Endodermal cell (in vitro differentiated cells): ENCODE measurements at regions not wholly inside any gene's neighbourhood (a gene's known extent, or its start where the extent isn't known, plus 50 kb on each side); places are given as distances from the start of the nearest gene placed in this dataset.

Experiments
- DNase-seq: peaks from one replicate; pipeline ENCODE4 v3.0.0-alpha.2; 2017
- H3K27ac ChIP-seq: 2 replicates; pipeline ENCODE4 v1.5.1; 2013; ENCODE audit warnings: mild to moderate bottlenecking, low read depth, low read length, moderate library complexity
- H3K27me3 ChIP-seq: 2 replicates; pipeline ENCODE4 v1.6.1; 2013; ENCODE audit warnings: mild to moderate bottlenecking, low read length, moderate library complexity; ENCODE audit not compliant: insufficient read depth, control insufficient read depth, poor library complexity, severe bottlenecking
- H3K36me3 ChIP-seq: 2 replicates; pipeline ENCODE4 v1.7.0; 2013; ENCODE audit warnings: mild to moderate bottlenecking, low read length, moderate library complexity; ENCODE audit not compliant: control insufficient read depth, insufficient read depth
- H3K4me1 ChIP-seq: one replicate; pipeline ENCODE4 v1.7.0; 2013; ENCODE audit warnings: low read length; ENCODE audit not compliant: control insufficient read depth, insufficient read depth
- H3K4me3 ChIP-seq: 2 replicates; pipeline ENCODE4 v1.5.1; 2013; ENCODE audit warnings: mild to moderate bottlenecking, low read length, moderate library complexity
- H3K9ac ChIP-seq: 2 replicates; pipeline ENCODE4 v1.6.1; 2013; ENCODE audit warnings: mild to moderate bottlenecking, low read length, moderate library complexity; ENCODE audit not compliant: poor library complexity, severe bottlenecking; ENCODE audit errors: extremely low read depth
- H3K9me3 ChIP-seq: 2 replicates; pipeline ENCODE4 v1.6.1; 2013; ENCODE audit warnings: mild to moderate bottlenecking, low read length, moderate library complexity; ENCODE audit not compliant: control insufficient read depth
- H3K27ac Mint-ChIP-seq: 2 replicates; pipeline ENCODE4 v1.8.0; 2020; ENCODE audit warnings: mixed read lengths
- H3K27me3 Mint-ChIP-seq: 2 replicates; pipeline ENCODE4 v1.8.0; 2021; ENCODE audit warnings: mild to moderate bottlenecking, mixed read lengths; ENCODE audit not compliant: insufficient read depth
- H3K36me3 Mint-ChIP-seq: 2 replicates; pipeline ENCODE4 v1.8.0; 2020; ENCODE audit warnings: low read depth, mixed read lengths
- H3K4me1 Mint-ChIP-seq: 2 replicates; pipeline ENCODE4 v1.8.0; 2020; ENCODE audit warnings: mixed read lengths
- H3K4me3 Mint-ChIP-seq: 2 replicates; pipeline ENCODE4 v1.8.0; 2020; ENCODE audit warnings: mild to moderate bottlenecking, moderate library complexity, mixed read lengths
- H3K9me3 Mint-ChIP-seq: 2 replicates; pipeline ENCODE4 v1.8.0; 2020; ENCODE audit warnings: mild to moderate bottlenecking, mixed read lengths
- CTCF ChIP-seq: fragments of 200-600 bp; sonication (generic); conservative IDR thresholded peaks from 2 replicates; pipeline ENCODE4 v1.5.0; 2021; ENCODE audit warnings: antibody characterized with exemption, mild to moderate bottlenecking
- WGBS, 2 experiments: methylation state at CpG; one replicate each; pipeline versions ENCODE4 v1.1.5 to v1.1.7; 2013; ENCODE audit warnings: missing lambda C conversion rate in 2 of 2, mixed read lengths in 1 of 2; ENCODE audit not compliant: insufficient coverage in 1 of 2, insufficient read length in 1 of 2; 5-methylcytosine and 5-hydroxymethylcytosine counted together

GRCh38 chr9:17969232-17969631, 390.4 kb downstream of the SH3GL2 start:
- Mint-ChIP-seq H3K4me1 (no peaks in the 10 kb centered on the region), H3K27me3 (peaks cover under 1% of the 10 kb centered on the region), H3K36me3 (no peaks in the 10 kb centered on the region), H3K4me3 (no peak overlapping the region), H3K9me3 (peaks cover 1% of the 10 kb centered on the region), H3K27ac (no peak overlapping the region)
- no peak overlapping the region for H3K9ac ChIP-seq
- H3K36me3 ChIP-seq: no peaks in the 10 kb centered on the region
- no peak overlapping the region for H3K4me3 ChIP-seq
- no peak overlapping the region for H3K27ac ChIP-seq
- WGBS, 2 experiments: 33% methylated on average over 1 of the region's 1 CpG; no CpG with 5 or more reads in 1 of the 2 experiments
- H3K9me3 ChIP-seq: no peaks in the 10 kb centered on the region
- H3K4me1 ChIP-seq: no peaks in the 10 kb centered on the region
- TF ChIP-seq CTCF: no peak
- H3K27me3 ChIP-seq: no peaks in the 10 kb centered on the region
- no peak for DNase-seq

- DNase-seq: no peak
- H3K9me3 ChIP-seq: no peaks in the 10 kb centered on the region
- no peak for TF ChIP-seq CTCF
- H3K27ac Mint-ChIP-seq: no peak overlapping the region
- H3K36me3 ChIP-seq: no peaks in the 10 kb centered on the region
- no peak overlapping the region for H3K9ac ChIP-seq
- H3K36me3 Mint-ChIP-seq: no peaks in the 10 kb centered on the region
- H3K4me3 ChIP-seq: no peak overlapping the region
- H3K27ac ChIP-seq: no peak overlapping the region
- no peaks in the 10 kb centered on the region for H3K4me1 ChIP-seq
- peaks cover 1% of the 10 kb centered on the region for H3K9me3 Mint-ChIP-seq
- H3K27me3 Mint-ChIP-seq: no peaks in the 10 kb centered on the region
- H3K4me3 Mint-ChIP-seq: no peak overlapping the region
- no peaks in the 10 kb centered on the region for H3K27me3 ChIP-seq
- no peaks in the 10 kb centered on the region for H3K4me1 Mint-ChIP-seq
These were observed 391.4 kb downstream of the SH3GL2 start for GRCh38 chr9:17970277-17970676.

GRCh38 chr9:17978773-17979172, 399.9 kb downstream of the SH3GL2 start:
- Histone ChIP-seq H3K4me1 (no peaks in the 10 kb centered on the region), H3K9me3 (peaks cover 21% of the 10 kb centered on the region), H3K27me3 (no peaks in the 10 kb centered on the region), H3K36me3 (no peaks in the 10 kb centered on the region), H3K4me3 (no peak overlapping the region), H3K9ac (no peak overlapping the region), H3K27ac (no peak overlapping the region)
- H3K27me3 Mint-ChIP-seq: peaks cover 2% of the 10 kb centered on the region
- H3K4me3 Mint-ChIP-seq: no peak overlapping the region
- no peaks in the 10 kb centered on the region for H3K4me1 Mint-ChIP-seq
- TF ChIP-seq CTCF: no peak
- no peak for DNase-seq
- 87 to 90% methylated on average over 2 of the region's 2 CpGs for WGBS, 2 experiments
- peaks cover 29% of the 10 kb centered on the region for H3K9me3 Mint-ChIP-seq
- no peak overlapping the region for H3K27ac Mint-ChIP-seq
- H3K36me3 Mint-ChIP-seq: no peaks in the 10 kb centered on the region
